ENCODE measurements at regions not wholly inside any gene's neighbourhood (a gene's known extent, or its start where the extent isn't known, plus 50 kb on each side); places are given as distances from the start of the nearest gene placed in this dataset.
"Not testable (repeated sequence)": the region's sequence is repeated elsewhere in the genome, so short reads cannot be mapped to it uniquely, and the experiment has no call there.

DNA sequence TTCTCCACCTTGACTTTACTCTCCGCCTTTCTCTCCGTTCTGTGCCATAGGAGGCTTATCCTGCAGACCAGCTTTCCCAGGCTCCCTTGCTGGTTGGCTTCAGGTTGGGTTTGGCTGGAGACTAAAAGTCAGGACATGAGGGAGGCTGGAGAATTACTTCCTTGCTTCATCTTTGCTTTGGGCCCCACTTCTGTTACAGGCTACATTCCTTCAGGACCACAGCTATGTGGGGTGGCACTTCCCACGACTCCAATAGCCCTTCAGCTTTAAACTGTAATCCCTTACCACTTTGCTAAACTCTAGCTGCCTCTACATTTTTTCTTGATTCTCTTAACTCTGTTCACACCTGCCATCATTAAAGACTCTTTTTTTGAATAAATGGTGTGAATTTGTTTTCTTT lies 186.7 kb upstream of the NR4A3 start:
- no peak for DNase-seq

DNA sequence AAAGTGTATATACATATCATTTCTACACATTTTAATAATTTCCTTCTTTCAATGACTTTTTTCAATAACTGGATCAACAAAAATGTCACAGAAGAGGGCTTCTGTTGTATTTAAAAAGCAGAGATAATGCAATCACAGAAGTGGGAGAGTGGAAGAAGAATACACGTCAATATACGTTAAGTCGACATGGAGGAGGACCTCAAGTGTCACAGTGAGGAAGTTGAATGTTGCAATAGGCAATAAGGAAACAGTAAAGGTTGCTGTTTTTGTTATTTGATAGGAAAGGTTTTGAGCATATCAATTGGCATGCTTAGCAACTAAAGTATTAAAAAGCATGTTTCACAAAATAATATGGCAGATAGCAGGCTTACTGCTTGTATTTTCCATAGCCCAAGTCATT lies 184.0 kb upstream of the NR4A3 start:
- no peak for DNase-seq

DNA sequence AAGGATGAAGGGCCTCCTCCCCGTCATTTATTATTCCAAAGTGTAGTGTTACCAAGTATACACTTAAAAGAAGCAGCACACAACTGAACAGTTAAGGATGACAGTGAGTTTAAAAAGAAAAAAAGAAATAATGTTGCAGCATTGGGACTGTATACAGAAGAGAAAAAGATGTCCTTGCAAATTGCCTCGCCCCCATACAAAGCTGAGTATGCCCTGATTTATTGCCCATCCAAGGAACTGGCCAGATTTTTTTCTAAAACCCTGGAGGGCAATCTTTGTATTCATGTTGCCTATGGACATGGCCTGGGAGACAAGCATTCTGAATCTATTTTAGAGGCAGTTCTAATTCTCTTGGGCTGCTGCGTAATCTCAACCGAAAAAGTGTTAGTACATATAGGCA lies 182.7 kb upstream of the NR4A3 start:
- no peak for DNase-seq

DNA sequence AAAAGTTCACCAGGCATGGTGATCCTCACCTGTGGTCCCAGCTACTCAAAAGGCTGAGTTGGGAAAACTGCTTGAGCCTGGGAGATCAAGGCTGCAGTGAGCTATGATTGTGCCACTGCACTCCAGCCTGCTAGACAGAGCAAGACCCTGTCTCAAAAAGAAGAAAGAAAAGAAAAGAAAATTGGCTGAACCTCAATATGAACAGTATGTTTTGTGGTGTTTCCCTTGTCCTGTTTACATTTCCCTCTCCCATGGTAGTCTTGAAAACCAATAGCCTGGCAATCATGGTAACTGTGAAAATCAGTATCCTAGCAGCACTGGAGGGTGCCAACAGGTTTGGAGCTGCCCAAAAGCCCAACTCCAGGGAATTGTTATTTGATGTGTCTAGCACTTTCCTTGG lies 174.1 kb upstream of the NR4A3 start:
- DNase-seq = no peak

DNA sequence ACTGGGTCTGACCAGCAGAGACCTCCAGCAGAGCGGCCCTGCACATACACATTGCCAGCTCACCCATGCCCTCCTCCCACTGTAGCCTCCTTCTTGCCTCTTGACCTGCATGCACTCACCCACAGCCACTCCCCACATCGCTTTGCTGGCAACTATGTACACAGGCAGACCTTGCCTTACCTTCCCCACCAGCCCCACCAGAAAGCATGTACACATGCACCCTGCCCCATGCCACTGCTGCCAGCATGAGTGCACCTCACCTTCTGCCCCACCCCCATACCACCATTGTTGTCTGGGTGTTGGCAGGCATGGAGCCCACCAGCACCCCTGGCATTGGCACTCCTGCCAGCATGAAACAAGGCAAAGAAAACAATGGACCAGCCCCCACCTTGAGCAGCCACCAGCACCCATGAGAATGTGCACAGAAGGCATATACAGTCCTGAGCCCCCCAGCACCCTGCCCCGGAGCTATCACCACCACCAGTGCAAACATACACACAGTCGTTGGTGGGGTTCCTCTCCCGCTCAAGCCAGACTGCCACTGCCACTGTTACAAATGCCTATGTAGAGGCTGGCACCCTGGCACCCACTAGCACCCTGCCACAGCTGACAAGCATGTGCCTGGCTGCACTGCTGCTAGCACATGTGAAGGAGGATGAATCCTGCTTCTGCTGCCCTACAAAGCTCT lies 171.4 kb upstream of the NR4A3 start:
- no peak for DNase-seq

DNA sequence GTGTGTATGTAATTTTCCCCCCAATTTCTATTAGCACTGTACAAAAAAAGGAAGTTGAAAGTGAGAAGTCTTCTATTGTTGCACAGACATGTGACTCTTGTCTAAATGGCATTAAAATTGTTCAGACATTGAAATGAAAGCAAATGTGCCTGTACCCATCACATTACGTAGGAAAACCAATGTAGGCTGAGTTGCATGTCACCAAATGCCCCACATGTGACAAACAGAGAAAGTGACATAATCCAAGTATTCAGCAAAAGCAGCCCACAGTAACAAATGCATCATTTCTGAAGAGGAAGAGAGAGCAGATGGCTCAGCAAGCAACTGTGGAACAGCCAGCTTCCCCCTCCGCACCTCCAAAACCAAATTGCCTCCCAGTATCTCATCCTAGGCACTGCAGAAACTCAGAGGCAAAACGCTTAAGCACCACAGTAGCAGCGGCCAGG lies 161.5 kb upstream of the NR4A3 start:
- no peak for DNase-seq

DNA sequence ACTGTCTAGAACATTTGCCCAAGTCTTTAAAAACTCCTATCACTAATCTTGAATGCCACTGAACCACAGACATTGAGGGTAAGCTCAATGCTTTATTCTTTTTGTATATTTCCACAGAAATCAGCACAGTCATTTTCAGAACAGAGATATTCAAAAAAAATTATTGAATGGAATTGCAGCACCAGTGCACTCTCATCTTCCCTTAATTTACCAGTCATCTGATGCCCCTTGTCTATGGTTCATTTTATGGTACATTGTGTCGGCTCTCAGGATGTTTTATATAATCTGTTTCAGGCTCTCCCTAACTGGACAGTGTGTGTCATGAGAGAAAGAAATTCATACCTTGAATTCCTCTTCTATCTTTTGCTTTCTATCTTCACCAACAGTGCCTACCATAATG lies 158.4 kb upstream of the NR4A3 start:
- no peak for DNase-seq

DNA sequence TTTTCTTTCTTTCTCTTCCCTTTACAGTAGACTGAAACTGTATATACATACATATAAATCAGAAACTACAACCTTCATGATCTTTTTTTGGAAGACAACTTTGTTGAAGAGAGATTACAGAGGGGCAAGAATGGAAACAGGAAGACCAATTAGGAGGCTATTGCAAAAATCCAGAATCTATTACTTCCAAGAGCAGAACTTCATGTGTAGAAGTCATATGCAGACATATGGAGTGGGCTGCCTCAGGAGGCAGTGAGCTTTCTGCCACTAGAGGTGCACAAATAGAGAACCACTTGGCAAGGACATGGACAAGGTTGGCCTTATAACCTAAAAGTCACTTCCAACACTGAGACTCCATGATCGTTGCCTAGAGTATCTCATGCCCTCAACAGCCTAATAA lies 157.8 kb upstream of the NR4A3 start:
- DNase-seq = no peak

DNA sequence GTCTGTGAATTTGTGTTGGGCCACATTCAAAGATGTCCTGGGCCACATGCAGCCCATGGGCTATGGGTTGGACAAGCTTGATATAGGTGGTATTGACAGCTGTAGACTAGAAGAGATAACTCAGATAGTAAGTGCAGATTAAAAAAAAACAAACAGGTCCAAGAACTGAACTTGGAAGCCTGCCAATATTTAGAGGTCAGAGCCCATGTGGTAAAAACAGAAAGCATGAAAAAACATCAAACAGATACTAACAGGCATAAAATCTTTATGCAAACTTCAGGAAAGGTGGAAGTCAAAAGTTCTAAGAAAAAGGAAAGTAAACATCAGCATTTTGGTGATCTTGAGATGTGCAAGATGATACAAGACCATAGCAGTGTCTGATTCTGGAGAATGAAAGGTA lies 155.1 kb upstream of the NR4A3 start:
- DNase-seq = no peak

DNA sequence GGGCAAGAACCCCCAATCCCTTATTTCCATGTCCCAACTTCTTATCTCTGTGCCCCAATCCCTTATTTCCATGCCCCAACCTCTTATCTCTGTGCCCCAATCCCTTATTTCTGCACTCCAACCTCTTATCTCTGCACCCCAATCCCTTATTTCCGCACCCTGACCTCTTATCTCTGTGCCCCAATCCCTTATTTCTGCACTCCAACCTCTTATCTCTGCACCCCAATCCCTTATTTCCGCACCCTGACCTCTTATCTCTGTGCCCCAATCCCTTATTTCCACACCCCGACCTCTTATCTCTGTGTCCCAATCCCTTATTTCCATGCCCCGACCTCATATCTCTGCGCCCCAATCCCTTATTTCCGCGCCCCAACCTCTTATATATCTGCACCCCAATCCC lies 150.8 kb upstream of the NR4A3 start:
- not testable (repeated sequence) for DNase-seq

DNA sequence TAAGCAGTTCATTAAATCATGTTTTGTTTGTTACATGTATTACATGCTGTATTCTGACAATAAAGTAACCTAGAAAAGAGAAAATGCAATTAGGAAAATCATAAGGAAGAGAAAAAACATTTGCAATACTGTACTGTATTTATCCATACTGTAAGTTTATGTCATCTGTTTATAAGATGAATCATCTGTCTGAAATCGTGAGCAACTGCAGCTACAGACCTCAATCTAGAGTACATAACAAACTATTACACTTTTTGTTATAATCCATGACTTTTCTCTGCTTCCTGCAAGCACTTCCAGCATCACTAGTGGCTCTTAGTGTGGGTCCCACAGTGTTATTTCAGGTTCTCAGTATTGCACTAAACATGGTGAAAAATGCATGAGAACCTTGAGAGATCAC lies 144.4 kb upstream of the NR4A3 start:
- no peak for DNase-seq

DNA sequence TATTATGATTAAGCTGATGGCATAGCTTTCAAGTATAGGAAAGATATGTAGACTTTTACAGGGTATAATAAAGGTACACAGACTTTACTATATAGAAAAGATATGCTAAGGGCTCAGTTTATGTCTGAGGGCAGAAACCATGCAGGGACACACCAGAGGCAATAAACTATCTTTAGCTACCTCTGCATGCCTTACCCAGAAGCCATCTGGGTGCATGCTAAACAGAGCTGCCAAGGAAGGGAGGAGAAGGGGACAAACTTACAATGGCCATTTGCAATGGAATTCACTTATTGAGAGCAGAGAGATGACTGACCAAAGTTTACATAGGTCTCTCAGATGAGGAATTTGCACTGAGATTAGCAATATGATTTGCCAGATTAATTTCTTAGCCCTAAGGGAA lies 143.1 kb upstream of the NR4A3 start:
- no peak for DNase-seq

DNA sequence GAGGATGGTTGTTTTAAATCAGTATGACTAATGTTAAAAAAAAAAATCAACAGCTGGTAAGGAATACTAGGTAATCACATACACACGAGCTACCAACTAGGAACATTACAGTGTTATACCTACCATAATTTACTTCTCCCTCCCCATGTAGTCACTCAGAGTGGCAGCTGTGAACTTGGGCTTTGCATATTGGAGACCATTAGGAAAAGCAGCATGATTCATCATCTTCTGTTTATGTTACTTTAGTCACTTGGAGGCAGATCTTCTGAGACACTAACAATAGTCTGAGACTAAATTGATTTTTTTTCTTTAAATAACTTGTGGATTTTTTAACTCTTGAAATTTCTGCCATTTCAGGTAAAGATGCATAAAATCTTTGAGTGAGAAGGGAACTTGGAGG lies 141.5 kb upstream of the NR4A3 start:
- no peak for DNase-seq

DNA sequence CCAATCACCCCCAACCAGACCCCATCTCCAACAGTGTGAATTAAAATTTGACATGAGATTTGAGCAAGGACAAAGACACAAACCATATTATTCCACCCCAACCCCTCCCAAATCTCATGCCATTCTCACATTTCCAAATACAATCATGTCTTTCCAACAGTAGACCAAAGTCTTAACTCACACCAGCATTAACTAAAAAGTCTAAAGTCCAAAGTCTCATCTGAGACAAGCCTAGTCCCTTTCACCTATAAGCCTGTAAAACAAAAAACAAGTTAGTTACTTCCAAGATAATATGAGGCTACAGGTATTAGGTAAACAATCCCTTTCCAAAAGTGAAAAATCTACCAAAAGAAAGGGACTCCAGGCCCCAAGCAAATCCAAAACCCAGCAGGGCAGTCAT lies 140.6 kb upstream of the NR4A3 start:
- no peak for DNase-seq

DNA sequence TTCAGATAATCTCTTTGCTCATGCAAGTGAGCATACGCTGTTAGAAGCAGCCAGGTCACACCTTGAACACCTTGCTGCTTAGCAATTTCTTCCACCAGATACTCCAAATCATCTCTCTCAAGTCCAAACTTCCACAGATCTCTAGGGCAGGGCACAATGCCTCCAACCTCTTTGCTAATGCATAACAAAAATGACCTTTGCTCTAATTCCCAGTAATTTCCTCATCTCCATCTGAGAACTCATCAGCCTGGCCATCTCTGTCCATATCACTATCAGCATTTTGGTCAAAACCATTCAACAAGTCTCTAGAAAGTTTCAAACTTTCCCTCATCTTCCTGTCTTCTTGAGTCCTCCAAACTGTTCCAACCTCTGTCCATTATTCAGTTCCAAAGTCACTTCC lies 139.3 kb upstream of the NR4A3 start:
- no peak for DNase-seq

DNA sequence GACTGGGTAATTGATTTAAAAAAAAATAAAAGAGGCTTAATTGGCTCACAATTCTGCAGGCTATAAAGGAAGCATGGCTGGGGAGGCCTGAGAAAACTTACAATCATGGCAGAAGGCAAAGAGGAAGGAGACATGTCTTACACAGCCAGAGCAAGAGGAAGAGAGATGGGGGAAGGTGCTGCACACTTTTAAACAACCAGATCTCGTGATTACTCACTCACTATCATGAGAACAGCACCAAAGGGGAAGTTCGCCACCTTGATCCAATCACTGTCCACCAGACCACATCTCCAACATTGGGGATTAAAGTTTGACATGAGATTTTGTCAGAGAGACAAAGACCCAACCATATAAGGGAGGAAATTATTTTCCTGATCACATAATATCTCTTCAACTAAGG lies 138.8 kb upstream of the NR4A3 start:
- DNase-seq = no peak

DNA sequence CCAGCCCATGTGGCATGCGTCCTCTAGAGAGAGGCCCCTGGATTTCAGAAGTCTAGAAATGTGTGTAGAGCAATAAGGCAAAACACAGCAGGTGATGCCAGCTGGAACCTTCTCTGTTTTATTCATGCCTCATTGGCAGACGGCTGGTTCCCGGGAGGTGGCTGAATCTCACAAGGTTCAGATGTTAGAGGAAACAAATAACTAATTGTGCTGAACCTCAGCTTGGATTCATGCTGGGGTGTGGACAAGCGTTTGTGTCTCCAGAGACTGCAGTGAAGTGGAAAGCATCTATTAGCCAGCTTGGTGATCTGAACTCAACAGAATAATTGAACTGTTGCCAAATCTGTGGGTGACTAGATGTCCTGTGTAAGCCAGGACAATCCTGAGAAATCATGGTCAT lies 131.1 kb upstream of the NR4A3 start:
- DNase-seq = no peak

DNA sequence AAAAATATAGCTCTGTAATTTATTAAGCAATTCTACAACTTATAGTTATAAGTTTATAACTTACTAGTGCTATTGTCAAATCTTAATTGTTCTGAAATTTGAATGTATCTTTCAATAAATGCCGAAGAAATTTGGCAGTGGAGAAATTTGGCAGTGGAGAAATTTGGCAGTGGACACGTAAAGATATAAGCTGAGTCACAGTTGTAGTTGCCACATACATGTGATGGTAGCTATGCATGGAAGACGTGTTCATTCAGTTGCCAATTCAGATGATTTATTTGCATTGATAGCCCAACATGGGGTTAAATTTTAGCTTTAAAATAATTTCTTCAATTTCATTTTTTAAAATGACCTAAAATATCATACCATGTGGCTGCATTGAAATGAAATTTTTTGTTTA lies 127.8 kb upstream of the NR4A3 start:
- no peak for DNase-seq

DNA sequence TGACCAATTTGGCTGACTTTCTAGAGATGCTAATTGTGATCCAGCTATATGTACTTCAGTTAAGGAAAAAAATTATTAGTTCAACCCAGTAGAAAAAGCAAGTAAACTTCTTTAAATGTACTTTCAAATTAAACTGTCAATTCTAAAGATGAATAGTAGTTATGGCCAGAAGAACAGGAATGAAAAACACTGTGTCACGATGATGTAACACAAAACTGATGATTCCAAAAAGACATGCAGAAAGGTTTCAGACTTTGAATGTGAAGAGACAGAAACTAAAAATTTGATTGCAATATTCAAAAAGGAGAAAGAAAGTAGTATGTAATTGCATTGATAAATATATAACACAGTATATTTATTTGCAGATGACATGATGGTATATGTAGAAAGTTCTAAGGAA lies 127.3 kb upstream of the NR4A3 start:
- no peak for DNase-seq

DNA sequence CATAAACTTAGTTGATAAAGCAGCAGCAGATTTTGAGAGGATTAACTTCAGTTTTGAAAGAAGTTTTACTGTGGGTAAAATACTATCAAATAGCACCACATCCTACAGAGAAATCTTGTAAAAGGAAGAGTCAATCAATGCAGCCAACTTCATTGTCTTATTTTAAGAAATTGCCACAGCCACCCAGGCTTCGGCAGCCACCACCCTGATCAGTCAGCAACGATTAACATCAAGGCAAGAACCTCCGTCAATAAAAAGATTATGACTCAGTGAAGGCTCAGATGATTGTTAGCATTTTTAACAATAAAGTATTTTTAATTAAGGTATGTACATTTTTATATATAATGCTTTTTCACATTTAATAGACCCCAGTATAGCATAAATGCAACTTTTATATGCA lies 122.3 kb upstream of the NR4A3 start:
- no peak for DNase-seq

DNA sequence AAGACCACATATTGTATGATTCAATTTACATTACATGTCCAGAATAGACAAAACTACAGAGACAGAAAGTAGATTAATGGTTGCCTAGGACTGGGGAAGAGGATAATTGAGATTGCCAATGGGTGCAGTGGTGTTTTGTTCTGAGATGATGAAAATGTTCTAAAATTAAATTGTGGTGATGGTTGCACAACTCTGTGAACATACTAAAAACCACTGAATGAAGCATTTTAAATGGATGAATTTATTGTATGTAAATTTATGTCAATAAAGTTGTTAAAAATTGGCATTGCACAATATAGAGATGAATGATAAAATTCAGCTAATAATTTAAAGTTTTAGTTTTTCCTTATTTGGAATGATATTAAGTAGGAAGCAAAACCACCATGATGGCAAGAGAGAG lies 109.5 kb upstream of the NR4A3 start:
- DNase-seq = no peak

DNA sequence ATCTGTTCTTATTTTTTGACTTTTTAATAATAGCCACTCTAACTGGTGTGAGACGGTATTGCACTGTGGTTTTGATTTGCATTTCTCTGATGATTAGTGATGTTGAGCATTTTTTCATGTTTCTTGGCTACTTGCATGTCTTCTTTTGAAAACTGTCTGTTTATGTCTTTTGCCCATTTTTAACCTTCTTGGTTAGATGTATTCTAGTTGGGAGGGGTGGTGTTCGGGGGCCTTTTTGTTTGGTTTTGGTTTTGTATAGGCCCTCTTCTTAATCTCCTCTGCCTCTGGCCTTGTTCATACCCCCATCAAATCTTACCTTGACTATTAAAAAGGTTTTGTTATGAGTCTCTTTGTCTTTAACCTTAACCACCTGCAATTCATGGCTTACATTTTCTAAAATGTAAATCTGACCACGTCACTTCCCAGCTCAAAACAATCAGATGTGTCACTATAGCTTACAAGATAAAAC lies 107.8 kb upstream of the NR4A3 start:
- no peak for DNase-seq

DNA sequence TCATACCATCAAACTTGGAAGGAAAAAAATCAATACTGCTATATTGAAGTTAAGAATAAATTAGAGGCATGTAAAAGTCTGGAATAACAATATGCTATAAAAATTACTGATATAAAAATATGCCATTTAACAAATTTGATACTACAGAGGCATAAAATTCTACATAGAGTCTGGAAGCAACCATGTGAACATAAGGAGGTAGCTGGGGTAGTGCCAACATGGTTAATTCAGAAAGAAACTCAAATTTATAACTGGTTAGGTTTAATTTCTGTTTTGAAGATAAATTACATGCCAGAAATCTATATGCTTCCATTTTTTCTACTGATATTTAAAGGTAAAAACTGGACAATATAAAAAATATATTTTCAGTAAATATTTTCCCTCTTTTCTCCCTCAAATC lies 103.1 kb upstream of the NR4A3 start:
- no peak for DNase-seq

DNA sequence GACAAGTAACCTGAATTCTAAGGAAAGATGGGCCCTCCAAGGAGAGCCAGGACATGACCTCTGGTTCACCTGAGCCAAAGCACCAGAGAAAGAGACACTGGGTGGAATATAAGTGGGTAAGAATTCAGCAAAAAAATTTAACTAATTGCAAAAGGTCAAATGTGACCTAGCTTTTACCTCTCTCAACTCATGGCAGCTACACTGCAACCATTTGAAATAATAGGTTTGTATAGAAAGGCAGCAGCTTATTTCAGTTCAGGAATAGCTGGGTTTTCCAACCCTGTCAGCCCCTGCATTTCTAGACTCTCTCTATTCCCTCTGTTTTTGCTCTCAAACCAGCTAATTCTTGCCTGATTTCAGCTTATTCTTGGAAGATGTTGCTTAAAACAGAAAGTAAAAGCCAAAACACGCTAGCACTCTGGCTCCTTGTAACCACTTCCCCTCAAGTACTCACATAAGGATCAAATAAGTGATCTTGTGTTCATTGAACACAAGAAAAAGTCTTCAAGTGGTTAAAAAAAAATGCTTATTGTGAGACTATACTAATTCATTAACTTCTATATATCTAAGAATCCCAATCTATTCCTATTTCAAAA lies 101.1 kb upstream of the NR4A3 start:
- DNase-seq = no peak

DNA sequence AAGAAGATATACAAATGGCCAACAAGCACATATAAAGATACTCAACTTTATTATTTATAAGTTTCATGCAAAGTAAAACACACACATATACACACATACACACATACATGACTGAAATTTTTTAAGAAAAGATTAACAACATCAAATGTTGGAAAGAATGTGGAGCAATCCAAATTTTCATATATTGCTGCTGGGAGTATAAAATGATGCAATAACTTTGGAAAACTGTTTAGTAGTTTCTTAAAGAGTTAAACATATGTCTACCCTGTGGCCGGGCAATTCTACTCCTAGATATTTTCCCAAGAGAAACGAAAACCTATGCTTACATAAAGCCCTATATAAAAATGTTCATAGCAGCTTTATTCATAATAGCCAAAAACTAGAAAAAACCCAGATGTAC lies 99.8 kb upstream of the NR4A3 start:
- DNase-seq = no peak

All from activated T-cell treated with anti-CD3 and anti-CD28 coated beads for 4 hours (primary cell).